GM10248 (cell line): ENCODE measurements at regions not wholly inside any gene's neighbourhood (a gene's known extent, or its start where the extent isn't known, plus 50 kb on each side); places are given as distances from the start of the nearest gene placed in this dataset.

Experiments used
- CTCF ChIA-PET: fragments of 300-600 bp; sonication (Branson Sonifier 250); formaldehyde crosslinking; extraction: SDS; loops from one replicate; lab custom pipeline; 2021; ENCODE audit warnings: antibody characterized with exemption; lab: Yijun Ruan, JAX
- POLR2A ChIA-PET: fragments of 350-650 bp; sonication (Branson Sonifier 250); formaldehyde crosslinking; extraction: SDS; loops from one replicate; lab custom pipeline; 2020; ENCODE audit warnings: antibody characterized with exemption; lab: Yijun Ruan, JAX
- DNase-seq: peaks from one replicate; pipeline ENCODE4 v3.0.0; 2012; ENCODE audit errors: extremely low spot score
- TF ChIP-seq, protein P1 (sequence below): IDR thresholded peaks from 2 replicates; pipeline ENCODE4 v1.5.1; 2012; ENCODE audit warnings: mild to moderate bottlenecking, low read depth; ENCODE audit errors: extremely low read depth, missing control alignments, control extremely low read depth

DNA sequence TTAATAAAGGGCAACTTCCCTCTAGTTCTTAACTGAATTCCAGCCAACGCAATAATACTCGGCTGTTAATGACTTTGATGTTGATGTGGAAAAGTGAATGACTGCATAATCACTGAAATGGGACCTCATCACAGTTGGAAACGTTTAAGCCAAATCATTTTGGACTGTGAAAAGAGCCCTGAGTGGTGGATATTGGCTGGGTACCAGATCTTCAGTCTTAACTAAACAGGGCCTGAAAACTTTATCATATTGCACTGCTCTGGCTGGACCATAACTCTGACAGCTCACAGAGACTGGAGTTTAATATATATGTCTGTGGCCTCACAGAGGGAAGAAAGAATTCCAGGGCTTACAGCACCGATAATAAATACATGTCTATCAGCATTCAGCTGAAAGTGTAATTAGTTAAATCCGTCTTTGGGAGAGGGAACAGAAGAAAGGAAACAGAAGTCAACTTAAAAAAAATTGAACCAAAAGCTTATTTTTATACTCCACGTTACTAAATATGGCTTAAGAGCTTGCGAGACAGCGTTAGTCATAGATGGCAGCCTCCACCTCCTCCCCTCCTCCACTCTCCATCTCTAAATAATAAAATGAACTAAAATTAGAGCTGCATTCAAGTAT lies 222.3 kb upstream of the CDIN1 start:
- DNase-seq: no peak
- POLR2A ChIA-PET: no interaction called here
- CTCF ChIA-PET: interaction anchor here (0.8 to 1.6 kb wide), 3 partner anchors 10 to 29 kb away, joined by 3 to 7 read pairs (median 5); no protein-coding TSS in a partner anchor
- TF ChIP-seq, protein P1, sequence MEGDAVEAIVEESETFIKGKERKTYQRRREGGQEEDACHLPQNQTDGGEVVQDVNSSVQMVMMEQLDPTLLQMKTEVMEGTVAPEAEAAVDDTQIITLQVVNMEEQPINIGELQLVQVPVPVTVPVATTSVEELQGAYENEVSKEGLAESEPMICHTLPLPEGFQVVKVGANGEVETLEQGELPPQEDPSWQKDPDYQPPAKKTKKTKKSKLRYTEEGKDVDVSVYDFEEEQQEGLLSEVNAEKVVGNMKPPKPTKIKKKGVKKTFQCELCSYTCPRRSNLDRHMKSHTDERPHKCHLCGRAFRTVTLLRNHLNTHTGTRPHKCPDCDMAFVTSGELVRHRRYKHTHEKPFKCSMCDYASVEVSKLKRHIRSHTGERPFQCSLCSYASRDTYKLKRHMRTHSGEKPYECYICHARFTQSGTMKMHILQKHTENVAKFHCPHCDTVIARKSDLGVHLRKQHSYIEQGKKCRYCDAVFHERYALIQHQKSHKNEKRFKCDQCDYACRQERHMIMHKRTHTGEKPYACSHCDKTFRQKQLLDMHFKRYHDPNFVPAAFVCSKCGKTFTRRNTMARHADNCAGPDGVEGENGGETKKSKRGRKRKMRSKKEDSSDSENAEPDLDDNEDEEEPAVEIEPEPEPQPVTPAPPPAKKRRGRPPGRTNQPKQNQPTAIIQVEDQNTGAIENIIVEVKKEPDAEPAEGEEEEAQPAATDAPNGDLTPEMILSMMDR: no peak

DNA sequence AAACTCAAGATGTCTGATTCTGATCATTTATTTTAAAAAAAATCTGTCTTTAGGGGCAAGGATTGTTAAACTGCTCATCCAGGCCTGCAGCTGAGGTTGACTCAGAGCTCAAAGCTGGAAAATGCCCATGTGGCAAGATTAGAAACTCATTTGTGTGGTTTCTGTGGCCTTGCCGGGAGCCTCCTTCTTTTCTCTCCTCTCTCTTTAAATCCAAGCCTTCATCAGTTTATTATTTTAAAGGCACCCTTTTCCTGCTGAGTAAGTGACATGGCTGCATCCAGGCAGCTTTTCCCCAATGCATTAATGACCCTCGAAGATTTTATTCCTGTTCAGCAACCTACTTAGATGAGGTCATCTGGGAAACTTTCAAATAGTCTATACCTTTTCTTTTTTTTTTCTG lies 221.3 kb upstream of the CDIN1 start:
- ChIA-PET CTCF (interaction anchor here (1.3 to 1.6 kb wide), 2 partner anchors 9 to 11 kb away, joined by 5 to 7 read pairs; no protein-coding TSS in a partner anchor), POLR2A (no interaction called here)
- DNase-seq: no peak
- TF ChIP-seq, protein P1: no peak

DNA sequence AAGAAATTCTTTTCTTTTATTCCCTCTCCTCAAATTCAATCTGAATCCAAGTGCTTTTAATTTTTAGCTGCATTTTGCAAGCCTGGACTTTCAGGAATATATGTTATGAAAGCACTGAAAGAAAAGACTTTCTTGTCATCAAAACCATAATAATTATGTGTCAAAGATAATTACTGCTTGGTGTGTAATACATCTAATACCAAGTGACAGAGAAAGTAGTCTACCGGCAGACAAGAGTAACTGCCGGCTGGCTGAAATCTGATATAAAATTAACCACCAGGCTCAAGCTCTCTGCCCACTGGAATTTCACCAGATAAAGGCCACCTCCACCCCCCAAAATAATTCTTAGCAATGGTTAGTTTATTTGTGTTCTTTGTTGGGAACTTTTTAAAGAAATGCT lies 220.9 kb upstream of the CDIN1 start:
- DNase-seq: no peak
- CTCF ChIA-PET: interaction anchor here (1.6 kb wide), 1 partner anchor 11 kb away, joined by 7 read pairs; no protein-coding TSS in a partner anchor
- TF ChIP-seq, protein P1: no peak
- POLR2A ChIA-PET: no interaction called here

- DNase-seq: no peak
- ChIA-PET POLR2A (no interaction called here), CTCF (no interaction called here)
- TF ChIP-seq, protein P1: no peak
Observed at GRCh38 chr15:36359286-36359685, 220.1 kb upstream of the CDIN1 start.

- POLR2A ChIA-PET: no interaction called here
- TF ChIP-seq, protein P1: no peak
Observed at GRCh38 chr15:36361351-36361870, 218.0 kb upstream of the CDIN1 start.

GRCh38 chr15:36362509-36362915 lies 216.9 kb upstream of the CDIN1 start:
- no peak for DNase-seq
- TF ChIP-seq, protein P1: no peak
- POLR2A ChIA-PET: no interaction called here
- CTCF ChIA-PET: no interaction called here

More at GRCh38 chr15:36361351-36361870, 218.0 kb upstream of the CDIN1 start:
- DNase-seq: no peak
- CTCF ChIA-PET: no interaction called here
